Neural progenitor cell (in vitro differentiated cells): ENCODE measurements at regions not wholly inside any gene's neighbourhood (a gene's known extent, or its start where the extent isn't known, plus 50 kb on each side); places are given as distances from the start of the nearest gene placed in this dataset.

Experiments
- EZH2 ChIP-seq: fragments of 200-600 bp; sonication (generic); IDR thresholded peaks from 2 replicates; pipeline ENCODE4 v1.6.1; 2017; ENCODE audit warnings: antibody characterized with exemption, mild to moderate bottlenecking, moderate library complexity
- EZH2phosphoT487 ChIP-seq: fragments of 200-600 bp; sonication (generic); IDR thresholded peaks from 2 replicates; pipeline ENCODE4 v1.6.1; 2017; ENCODE audit warnings: antibody characterized with exemption
- TF ChIP-seq, protein P1 (sequence below): fragments of 200-600 bp; sonication (generic); IDR thresholded peaks from 2 replicates; pipeline ENCODE4 v1.5.1; 2017; ENCODE audit warnings: antibody characterized with exemption, mild to moderate bottlenecking

- TF ChIP-seq, protein P1, sequence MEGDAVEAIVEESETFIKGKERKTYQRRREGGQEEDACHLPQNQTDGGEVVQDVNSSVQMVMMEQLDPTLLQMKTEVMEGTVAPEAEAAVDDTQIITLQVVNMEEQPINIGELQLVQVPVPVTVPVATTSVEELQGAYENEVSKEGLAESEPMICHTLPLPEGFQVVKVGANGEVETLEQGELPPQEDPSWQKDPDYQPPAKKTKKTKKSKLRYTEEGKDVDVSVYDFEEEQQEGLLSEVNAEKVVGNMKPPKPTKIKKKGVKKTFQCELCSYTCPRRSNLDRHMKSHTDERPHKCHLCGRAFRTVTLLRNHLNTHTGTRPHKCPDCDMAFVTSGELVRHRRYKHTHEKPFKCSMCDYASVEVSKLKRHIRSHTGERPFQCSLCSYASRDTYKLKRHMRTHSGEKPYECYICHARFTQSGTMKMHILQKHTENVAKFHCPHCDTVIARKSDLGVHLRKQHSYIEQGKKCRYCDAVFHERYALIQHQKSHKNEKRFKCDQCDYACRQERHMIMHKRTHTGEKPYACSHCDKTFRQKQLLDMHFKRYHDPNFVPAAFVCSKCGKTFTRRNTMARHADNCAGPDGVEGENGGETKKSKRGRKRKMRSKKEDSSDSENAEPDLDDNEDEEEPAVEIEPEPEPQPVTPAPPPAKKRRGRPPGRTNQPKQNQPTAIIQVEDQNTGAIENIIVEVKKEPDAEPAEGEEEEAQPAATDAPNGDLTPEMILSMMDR, result no peak
- TF ChIP-seq EZH2 (no peak), EZH2phosphoT487 (no peak)
These were observed 1218.7 kb downstream of the VRK1 start for GRCh38 chr14:98015921-98016320.
